GM12878 (cell line): ENCODE measurements at regions not wholly inside any gene's neighbourhood (a gene's known extent, or its start where the extent isn't known, plus 50 kb on each side); places are given as distances from the start of the nearest gene placed in this dataset.

ENCODE experiments used
- ATAC-seq: fragments of 200-7000 bp; cut with Tn5 transposase; 3 replicates; pipeline ENCODE4 v1.9.1; 2020; ENCODE audit warnings: mild to moderate bottlenecking, moderate library complexity
- BruUV-seq: library from RNA; stranded (reverse); fragments of 400-500 nt; replicated peaks from 2 replicates; lab custom pipeline; 2021; lab: Mats Ljungman, UMichigan
- CTCF ChIA-PET: fragments of 300-600 bp; sonication (Branson Sonifier 250); formaldehyde crosslinking; extraction: SDS; loops from one replicate; lab custom pipeline; 2021; ENCODE audit warnings: inconsistent platforms; lab: Yijun Ruan, JAX
- POLR2A ChIA-PET: fragments of 350-600 bp; formaldehyde crosslinking; extraction: SDS; loops from one replicate; lab custom pipeline; 2021; ENCODE audit warnings: inconsistent platforms; lab: Charles Lee
- RAD21 ChIA-PET: fragments of 300-600 bp; sonication (Branson Sonifier 250); formaldehyde crosslinking; loops from one replicate; lab custom pipeline; 2023; ENCODE audit warnings: antibody characterized with exemption; ENCODE audit not compliant: unreplicated experiment; lab: Charles Lee
- SMC1A ChIA-PET: fragments of 300-600 bp; sonication (Branson Sonifier 250); formaldehyde crosslinking; loops from one replicate; lab custom pipeline; 2023; ENCODE audit not compliant: unreplicated experiment, uncharacterized antibody; lab: Charles Lee
- DNase-seq: peaks from one replicate; pipeline ENCODE4 v3.0.0-alpha.2; 2011; ENCODE audit warnings: low read depth, low spot score
- FAIRE-seq: peaks from 3 replicates; lab custom pipeline; 2011; peaks lifted over from hg19 to GRCh38; lab: Jason Lieb, UNC
- H2AFZ ChIP-seq: 2 replicates; pipeline ENCODE4 v1.6.0; 2011; ENCODE audit warnings: low read depth, low read length, control low read depth; ENCODE audit not compliant: control insufficient read depth
- H3K27ac ChIP-seq: 2 replicates; pipeline ENCODE4 v1.5.1; 2011; ENCODE audit warnings: control low read depth; ENCODE audit not compliant: control insufficient read depth, insufficient read depth
- H3K27me3 ChIP-seq, 2 experiments: replicated peaks in 1 of 2; 2 replicates each; pipeline versions ENCODE4 v1.6.0 to v1.6.1; 2011; ENCODE audit warnings: low read length in 1 of 2; ENCODE audit not compliant: control insufficient read depth in 2 of 2, insufficient read depth in 2 of 2
- H3K36me3 ChIP-seq, 2 experiments: 2 replicates each; pipeline ENCODE4 v1.5.1; 2011; ENCODE audit warnings: low read length in 1 of 2; ENCODE audit not compliant: control insufficient read depth in 2 of 2, insufficient read depth in 2 of 2
- H3K4me1 ChIP-seq: 2 replicates; pipeline ENCODE4 v1.6.1; 2011; ENCODE audit warnings: mild to moderate bottlenecking, low read length, moderate library complexity, mixed read lengths; ENCODE audit not compliant: control insufficient read depth, insufficient read depth
- H3K4me2 ChIP-seq: 2 replicates; pipeline ENCODE4 v1.6.0; 2011; ENCODE audit warnings: control low read depth; ENCODE audit not compliant: control insufficient read depth, insufficient read depth
- H3K4me3 ChIP-seq: fragments of 200-600 bp; sonication (generic); 2 replicates; pipeline ENCODE4 v1.5.1; 2016
- H3K79me2 ChIP-seq: 2 replicates; pipeline ENCODE4 v1.6.0; 2011; ENCODE audit warnings: low read length; ENCODE audit not compliant: control insufficient read depth, insufficient read depth
- H3K9ac ChIP-seq: 2 replicates; pipeline ENCODE4 v1.8.0; 2011; ENCODE audit warnings: low read length, control low read depth, mixed read lengths; ENCODE audit not compliant: control insufficient read depth, insufficient read depth
- H3K9me3 ChIP-seq: replicated peaks from 3 replicates; pipeline ENCODE4 v1.5.1; 2011; ENCODE audit warnings: mild to moderate bottlenecking, low read length; ENCODE audit not compliant: control insufficient read depth, insufficient read depth
- H4K20me1 ChIP-seq: 2 replicates; pipeline ENCODE4 v1.6.0; 2011; ENCODE audit not compliant: control insufficient read depth, insufficient read depth
- CHD1 ChIP-seq: IDR thresholded peaks from 2 replicates; pipeline ENCODE4 v1.6.1; 2012; ENCODE audit warnings: low read depth, low read length, improper control_type of control experiment
- HDAC2 ChIP-seq: fragments of 200-600 bp; sonication (generic); IDR thresholded peaks from 2 replicates; pipeline ENCODE4 v1.6.1; 2017
- HDAC6 ChIP-seq: fragments of 200-600 bp; sonication (generic); IDR thresholded peaks from one replicate; pipeline ENCODE4 v1.8.0; 2017; ENCODE audit warnings: antibody characterized with exemption; ENCODE audit not compliant: unreplicated experiment
- HDGF ChIP-seq: fragments of 450-650 bp; IDR thresholded peaks from 2 replicates; pipeline ENCODE4 v1.6.1; 2016; ENCODE audit warnings: antibody characterized with exemption
- KLF5 ChIP-seq: fragments of 450-650 bp; IDR thresholded peaks from 2 replicates; pipeline ENCODE4 v1.6.1; 2014; ENCODE audit warnings: mild to moderate bottlenecking; ENCODE audit not compliant: partially characterized antibody
- MTA2 ChIP-seq: fragments of 450-650 bp; IDR thresholded peaks from 2 replicates; pipeline ENCODE4 v1.6.1; 2016; ENCODE audit warnings: low read depth, mild to moderate bottlenecking, moderate library complexity
- MYB ChIP-seq: fragments of 150-350 bp; IDR thresholded peaks from 2 replicates; pipeline ENCODE4 v1.6.1; 2014; ENCODE audit warnings: mild to moderate bottlenecking, low read depth, low read length, borderline replicate concordance
- NFIC ChIP-seq: IDR thresholded peaks from 2 replicates; pipeline ENCODE4 v1.6.1; 2012; ENCODE audit warnings: low read depth, mild to moderate bottlenecking, inconsistent platforms, low read length, moderate library complexity
- POLR2A ChIP-seq: IDR thresholded peaks from 2 replicates; pipeline ENCODE4 v1.6.1; 2011; ENCODE audit warnings: low read depth, mild to moderate bottlenecking, low read length
- SIN3A ChIP-seq: IDR thresholded peaks from 2 replicates; pipeline ENCODE4 v1.6.1; 2012; ENCODE audit warnings: low read depth, low read length, improper control_type of control experiment
- YY1 ChIP-seq: IDR thresholded peaks from 2 replicates; pipeline ENCODE4 v1.6.1; 2011; ENCODE audit warnings: low read depth, mild to moderate bottlenecking, low read length
- ZNF207 ChIP-seq: fragments of 450-650 bp; IDR thresholded peaks from 2 replicates; pipeline ENCODE4 v1.6.1; 2014; ENCODE audit warnings: antibody characterized with exemption, mild to moderate bottlenecking, borderline replicate concordance
- ZNF24 ChIP-seq: fragments of 450-650 bp; IDR thresholded peaks from 2 replicates; pipeline ENCODE4 v1.6.1; 2017; ENCODE audit warnings: antibody characterized with exemption, mild to moderate bottlenecking
- ZNF592 ChIP-seq: fragments of 450-650 bp; IDR thresholded peaks from 2 replicates; pipeline ENCODE4 v1.6.1; 2017; ENCODE audit warnings: mild to moderate bottlenecking, moderate library complexity
- WGBS: methylation state at CpG from one replicate; pipeline ENCODE4 v1.1.6; 2016; ENCODE audit warnings: low lambda C conversion rate; ENCODE audit not compliant: insufficient replicate concordance, insufficient coverage; ENCODE audit errors: missing lambda C conversion rate; 5-methylcytosine and 5-hydroxymethylcytosine counted together
- in situ Hi-C: fragments of 300-500 bp; cut with MboI; formaldehyde crosslinking; loops from 9 replicates; pipeline ENCODE4 v1.14.3; 2018; ENCODE audit warnings: mixed read lengths
- intact Hi-C: fragments of 100-400 bp; cut with micrococcal nuclease; formaldehyde crosslinking; loops from one replicate; pipeline ENCODE4 v1.14.2; 2022; ENCODE audit not compliant: unreplicated experiment
- TF ChIP-seq, protein P1 (sequence below): IDR thresholded peaks from 2 replicates; pipeline ENCODE4 v1.6.1; 2012; ENCODE audit warnings: low read depth, low read length, improper control_type of control experiment
- TF ChIP-seq, protein P2 (sequence below): IDR thresholded peaks from 2 replicates; pipeline ENCODE4 v1.6.1; 2012; ENCODE audit warnings: low read depth, low read length, improper control_type of control experiment
- TF ChIP-seq, protein P3 (sequence below): fragments of 450-650 bp; IDR thresholded peaks from 2 replicates; pipeline ENCODE4 v1.6.1; 2017; ENCODE audit warnings: borderline replicate concordance

DNA sequence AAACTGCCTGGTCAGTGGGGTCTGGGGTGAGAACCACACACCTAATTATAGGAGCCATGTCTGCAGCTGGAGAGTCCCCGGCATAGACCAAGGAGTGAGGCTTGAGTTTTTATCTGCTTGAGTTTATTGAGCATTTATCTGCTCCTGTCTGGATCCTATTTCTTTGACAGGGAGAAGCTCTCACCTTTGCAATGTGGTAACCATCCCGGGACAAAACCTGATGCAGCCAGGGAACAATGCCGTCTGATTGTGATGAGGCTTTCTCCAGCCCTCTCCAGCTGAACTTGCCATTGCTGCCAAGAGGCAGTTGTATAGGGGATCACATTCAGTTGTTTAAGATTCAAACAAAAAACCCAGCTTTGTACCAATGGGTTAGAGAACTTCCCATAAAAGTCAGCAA lies 324.4 kb downstream of the TSN start (continued):
- no peak for TF ChIP-seq POLR2A
- TF ChIP-seq, all 136 proteins: peak for 0

GRCh38 chr2:122080316-122080715 lies 324.9 kb downstream of the TSN start:
- no peak for FAIRE-seq
- no peaks in the 10 kb centered on the region for H3K79me2 ChIP-seq
- in situ Hi-C loops = no loop called here

More at GRCh38 chr2:122080316-122080715, 324.9 kb downstream of the TSN start:
- WGBS = 19% methylated on average over 4 of the region's 4 CpGs
- H3K27ac ChIP-seq = no peak overlapping the region
- H3K4me1 ChIP-seq = no peaks in the 10 kb centered on the region
- H4K20me1 ChIP-seq = no peaks in the 10 kb centered on the region
- ChIA-PET POLR2A (no interaction called here), RAD21 (no interaction called here), CTCF (no interaction called here), SMC1A (interaction anchor here (1.5 kb wide), 1 partner anchor 11 kb away, joined by 3 read pairs; no protein-coding TSS in a partner anchor)
- DNase-seq (no peak), ATAC-seq (no peak)
- no peak overlapping the region for H3K4me2 ChIP-seq
- no TSS peak for BruUV-seq
- H3K9ac ChIP-seq = no peak overlapping the region
- H3K9me3 ChIP-seq = no peaks in the 10 kb centered on the region
- H3K27me3 ChIP-seq = no peaks in the 10 kb centered on the region
- no peak for TF ChIP-seq MTA2
- no peak for TF ChIP-seq ZNF24
- TF ChIP-seq ZNF592 = no peak
- TF ChIP-seq SIN3A = no peak
- TF ChIP-seq MYB = no peak
- TF ChIP-seq HDAC6 = no peak
- TF ChIP-seq, protein P1, sequence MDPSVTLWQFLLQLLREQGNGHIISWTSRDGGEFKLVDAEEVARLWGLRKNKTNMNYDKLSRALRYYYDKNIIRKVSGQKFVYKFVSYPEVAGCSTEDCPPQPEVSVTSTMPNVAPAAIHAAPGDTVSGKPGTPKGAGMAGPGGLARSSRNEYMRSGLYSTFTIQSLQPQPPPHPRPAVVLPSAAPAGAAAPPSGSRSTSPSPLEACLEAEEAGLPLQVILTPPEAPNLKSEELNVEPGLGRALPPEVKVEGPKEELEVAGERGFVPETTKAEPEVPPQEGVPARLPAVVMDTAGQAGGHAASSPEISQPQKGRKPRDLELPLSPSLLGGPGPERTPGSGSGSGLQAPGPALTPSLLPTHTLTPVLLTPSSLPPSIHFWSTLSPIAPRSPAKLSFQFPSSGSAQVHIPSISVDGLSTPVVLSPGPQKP = no peak
- TF ChIP-seq NFIC = no peak
- TF ChIP-seq, protein P2, sequence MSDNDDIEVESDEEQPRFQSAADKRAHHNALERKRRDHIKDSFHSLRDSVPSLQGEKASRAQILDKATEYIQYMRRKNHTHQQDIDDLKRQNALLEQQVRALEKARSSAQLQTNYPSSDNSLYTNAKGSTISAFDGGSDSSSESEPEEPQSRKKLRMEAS = no peak
- TF ChIP-seq, protein P3, sequence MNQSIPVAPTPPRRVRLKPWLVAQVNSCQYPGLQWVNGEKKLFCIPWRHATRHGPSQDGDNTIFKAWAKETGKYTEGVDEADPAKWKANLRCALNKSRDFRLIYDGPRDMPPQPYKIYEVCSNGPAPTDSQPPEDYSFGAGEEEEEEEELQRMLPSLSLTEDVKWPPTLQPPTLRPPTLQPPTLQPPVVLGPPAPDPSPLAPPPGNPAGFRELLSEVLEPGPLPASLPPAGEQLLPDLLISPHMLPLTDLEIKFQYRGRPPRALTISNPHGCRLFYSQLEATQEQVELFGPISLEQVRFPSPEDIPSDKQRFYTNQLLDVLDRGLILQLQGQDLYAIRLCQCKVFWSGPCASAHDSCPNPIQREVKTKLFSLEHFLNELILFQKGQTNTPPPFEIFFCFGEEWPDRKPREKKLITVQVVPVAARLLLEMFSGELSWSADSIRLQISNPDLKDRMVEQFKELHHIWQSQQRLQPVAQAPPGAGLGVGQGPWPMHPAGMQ = no peak
- TF ChIP-seq ZNF207 = no peak
- no peak for TF ChIP-seq HDGF
- TF ChIP-seq KLF5 = no peak
- no peak for TF ChIP-seq YY1
- TF ChIP-seq HDAC2 = no peak
- no peak for TF ChIP-seq CHD1
- intact Hi-C loops = no loop called here
- H2AFZ ChIP-seq = no peak overlapping the region
- H3K4me3 ChIP-seq = no peak overlapping the region
- no peaks in the 10 kb centered on the region for H3K36me3 ChIP-seq
